K562 (cell line): ENCODE measurements at regions not wholly inside any gene's neighbourhood (a gene's known extent, or its start where the extent isn't known, plus 50 kb on each side); places are given as distances from the start of the nearest gene placed in this dataset.
A peak's percentile ranks its signal among the peaks of the same experiment; 100 is the strongest.

ENCODE experiments used
- ATAC-seq: fragments of 200-7000 bp; cut with Tn5 transposase; 3 replicates; pipeline ENCODE4 v1.9.1; 2020; ENCODE audit warnings: moderate library complexity
- BruUV-seq: library from RNA; stranded (reverse); fragments of 400-500 nt; replicated peaks from 2 replicates; lab custom pipeline; 2021; lab: Mats Ljungman, UMichigan
- CTCF ChIA-PET: fragments of 300-600 bp; formaldehyde crosslinking; extraction: SDS; loops from one replicate; lab custom pipeline; 2021; ENCODE audit warnings: low intra/inter-chr PET ratio; lab: Yijun Ruan, JAX
- POLR2A ChIA-PET: fragments of 300-600, 350-650 bp; sonication (Branson Sonifier 250); formaldehyde crosslinking; extraction: SDS; loops from one replicate; lab custom pipeline; 2021; ENCODE audit warnings: antibody characterized with exemption, inconsistent platforms; lab: Yijun Ruan, JAX
- DNase-seq, 4 experiments: peaks; one replicate each; pipeline versions ENCODE4 v3.0.0 to v3.0.0-alpha.2; 2011 to 2018; ENCODE audit warnings: low spot score in 3 of 4, mixed read lengths in 3 of 4; ENCODE audit errors: extremely low read depth in 1 of 4
- FAIRE-seq: peaks from 2 replicates; lab custom pipeline; 2011; peaks lifted over from hg19 to GRCh38; lab: Jason Lieb, UNC
- H2AFZ ChIP-seq: 2 replicates; pipeline ENCODE4 v1.6.0; 2011; ENCODE audit warnings: low read depth, low read length, control low read depth, inconsistent platforms
- H3K27ac ChIP-seq: fragments of 200-600 bp; 3 replicates; pipeline ENCODE4 v1.8.0; 2011; ENCODE audit warnings: low read depth, mild to moderate bottlenecking, control low read depth, inconsistent platforms, low read length, moderate library complexity, mixed read lengths; ENCODE audit errors: extremely low read depth
- H3K27me3 ChIP-seq, 2 experiments: fragments of 300-600 bp in 1 of 2; 2 replicates in 1 of 2; 3 replicates in 1 of 2; pipeline versions ENCODE4 v1.6.0 to v1.8.0; 2011; ENCODE audit warnings: inconsistent platforms in 2 of 2, low read length in 2 of 2, mild to moderate bottlenecking in 1 of 2, mixed read lengths in 1 of 2, moderate library complexity in 1 of 2; ENCODE audit not compliant: control insufficient read depth in 2 of 2, insufficient read depth in 2 of 2
- H3K36me3 ChIP-seq: fragments of 300-600 bp; 3 replicates; pipeline ENCODE4 v1.8.0; 2011; ENCODE audit warnings: mild to moderate bottlenecking, low read length, inconsistent platforms; ENCODE audit not compliant: control insufficient read depth, insufficient read depth
- H3K4me1 ChIP-seq, 2 experiments: fragments of 200-600 bp in 1 of 2; replicated peaks in 1 of 2; 2 replicates in 1 of 2; 3 replicates in 1 of 2; pipeline versions ENCODE4 v1.5.1 to v1.8.0; 2011; ENCODE audit warnings: inconsistent platforms in 2 of 2, low read length in 2 of 2, mild to moderate bottlenecking in 1 of 2, mixed read lengths in 1 of 2, moderate library complexity in 1 of 2; ENCODE audit not compliant: control insufficient read depth in 2 of 2, insufficient read depth in 2 of 2
- H3K4me2 ChIP-seq: 2 replicates; pipeline ENCODE4 v1.6.1; 2011; ENCODE audit warnings: low read length, control low read depth, inconsistent platforms, mixed read lengths; ENCODE audit not compliant: insufficient read depth
- H3K4me3 ChIP-seq: fragments of 200-600 bp; sonication (generic), shearing (Covaris generic); 2 replicates; pipeline ENCODE4 v1.5.1; 2016; ENCODE audit warnings: control low read depth, inconsistent platforms
- H3K79me2 ChIP-seq: fragments of 200-600 bp; 3 replicates; pipeline ENCODE4 v1.8.0; 2011; ENCODE audit warnings: low read length, inconsistent platforms; ENCODE audit not compliant: control insufficient read depth, insufficient read depth
- H3K9ac ChIP-seq, 2 experiments: 2 replicates each; pipeline versions ENCODE4 v1.6.0 to v1.6.1; 2011; ENCODE audit warnings: low read depth in 2 of 2, low read length in 2 of 2, control low read depth in 1 of 2, inconsistent platforms in 1 of 2, mild to moderate bottlenecking in 1 of 2, mixed read lengths in 1 of 2; ENCODE audit not compliant: insufficient read depth in 1 of 2
- H3K9me1 ChIP-seq: one replicate; pipeline ENCODE4 v1.6.0; 2011; ENCODE audit warnings: inconsistent platforms, mild to moderate bottlenecking, low read length, moderate library complexity; ENCODE audit not compliant: control insufficient read depth, insufficient read depth
- H3K9me3 ChIP-seq: replicated peaks from 2 replicates; pipeline ENCODE4 v1.5.1; 2011; ENCODE audit warnings: low read depth, low read length, inconsistent platforms; ENCODE audit not compliant: control insufficient read depth, insufficient read depth
- H4K20me1 ChIP-seq: replicated peaks from 2 replicates; pipeline ENCODE4 v1.6.1; 2011; ENCODE audit warnings: low read length, inconsistent platforms, mixed read lengths; ENCODE audit not compliant: control insufficient read depth, insufficient read depth
- CCAR2 ChIP-seq: fragments of 200-400 bp; formaldehyde crosslinking; IDR thresholded peaks from 2 replicates; pipeline ENCODE4 v1.6.1; 2017; ENCODE audit warnings: mild to moderate bottlenecking, low read depth, low read length
- CTCF ChIP-seq, 3 experiments: IDR thresholded peaks in 2 of 3; conservative IDR thresholded peaks in 1 of 3; 2 replicates each; pipeline ENCODE4 v1.5.1; 2011 to 2012; ENCODE audit warnings: low read length in 3 of 3, mild to moderate bottlenecking in 3 of 3, control low read depth in 2 of 3, improper control_type of control experiment in 1 of 3, inconsistent platforms in 1 of 3, low read depth in 1 of 3, mixed read lengths in 1 of 3, moderate library complexity in 1 of 3; ENCODE audit not compliant: insufficient read depth in 2 of 3
- FOXJ3 ChIP-seq: sonication (generic); formaldehyde crosslinking; IDR thresholded peaks from 2 replicates; pipeline ENCODE4 v1.4.0; 2020; ENCODE audit warnings: mild to moderate bottlenecking, missing genetic modification reagents
- MYC ChIP-seq, 2 experiments: fragments of 250-450 bp in 1 of 2; sonication (Bioruptor Pico) in 1 of 2; IDR thresholded peaks; 2 replicates each; pipeline versions ENCODE4 v1.5.1 to v1.6.1; 2012 to 2021; ENCODE audit warnings: low read depth in 2 of 2, borderline replicate concordance in 1 of 2, improper control_type of control experiment in 1 of 2, low read length in 1 of 2, mild to moderate bottlenecking in 1 of 2, moderate library complexity in 1 of 2
- NCOA1 ChIP-seq: fragments of 450-650 bp; IDR thresholded peaks from 2 replicates; pipeline ENCODE4 v1.6.1; 2016; ENCODE audit warnings: low read depth
- NCOA2 ChIP-seq, 2 experiments: fragments of 450-650 bp; IDR thresholded peaks; 2 replicates each; pipeline ENCODE4 v1.6.1; 2018; ENCODE audit warnings: mild to moderate bottlenecking in 2 of 2, moderate library complexity in 1 of 2; ENCODE audit not compliant: partially characterized antibody in 2 of 2
- NR3C1 ChIP-seq: sonication (generic); formaldehyde crosslinking; IDR thresholded peaks from 2 replicates; pipeline ENCODE4 v1.8.1; 2022; ENCODE audit warnings: missing genetic modification reagents
- RBM25 ChIP-seq: fragments of 200-400 bp; formaldehyde crosslinking; IDR thresholded peaks from 2 replicates; pipeline ENCODE4 v1.6.1; 2018; ENCODE audit warnings: low read length, low read depth, moderate library complexity; ENCODE audit not compliant: severe bottlenecking
- WGBS: fragments of 100-300 bp; shearing (Covaris generic); methylation state at CpG from one replicate; pipeline ENCODE4 v1.1.6; 2016; ENCODE audit warnings: low coverage, mixed read lengths; ENCODE audit not compliant: insufficient coverage; ENCODE audit errors: missing lambda C conversion rate; 5-methylcytosine and 5-hydroxymethylcytosine counted together
- in situ Hi-C: fragments of 300-500 bp; cut with MboI; formaldehyde crosslinking; loops from 4 replicates; pipeline ENCODE4 v1.15.0; 2018; ENCODE audit warnings: inconsistent platforms, mixed read lengths
- intact Hi-C: fragments of 100-400 bp; cut with micrococcal nuclease; formaldehyde crosslinking; loops from 2 replicates; pipeline ENCODE4 v1.14.2; 2022

GRCh38 chr1:37306871-37307270 is 167.5 kb upstream of the ZC3H12A start (continued):
- TF ChIP-seq FOXJ3 (CRISPR knock-in tag) (no peak), NCOA1 (no peak), NR3C1 (no peak), MYC (IDR thresholded peaks at IDR 0.05; ENCODE audit: low read depth, low read length) (no peak), MYC (CRISPR knock-in tag; IDR thresholded peaks at IDR 0.05; ENCODE audit: borderline replicate concordance, low read depth) (no peak), RBM25 (no peak), NCOA2 (IDR thresholded peaks at IDR 0.05; ENCODE audit: partially characterized antibody in 2 of 2) (no peak)

GRCh38 chr1:37308031-37308960 is 166.1 kb upstream of the ZC3H12A start:
- under 1% methylated on average over 25 of the region's 25 CpGs for WGBS
- CTCF ChIA-PET = no interaction called here
- Histone ChIP-seq H2AFZ (no peak overlapping the region), H3K27me3 (peaks cover 16 to 47% of the 10 kb centered on the region in 2 experiments; a peak in 4 of 5 replicates), H3K9me3 (no peaks in the 10 kb centered on the region), H3K36me3 (no peaks in the 10 kb centered on the region), H3K79me2 (no peaks in the 10 kb centered on the region), H4K20me1 (peaks cover 6% of the 10 kb centered on the region), H3K4me2 (no peak overlapping the region), H3K9me1 (peaks cover 3% of the 10 kb centered on the region), H3K4me1 (no peaks in the 10 kb centered on the region), H3K9ac (no peak overlapping the region), H3K27ac (no peak overlapping the region), H3K4me3 (no peak overlapping the region)
- POLR2A ChIA-PET = interaction anchor here (0.6 to 1.2 kb wide), 2 partner anchors 10 to 1626 kb away, joined by 3 read pairs; no protein-coding TSS in a partner anchor
- in situ Hi-C loops (no loop called here), intact Hi-C loops (no loop called here)
- ATAC-seq (peak; percentile 42; the same call in 2 of the 3 replicates), FAIRE-seq (peak; percentile 11), DNase-seq (peak in 2 of 4 experiments; percentile 25)
- TF ChIP-seq CTCF (IDR thresholded peaks at IDR 0.05 in 2 of 3, conservative IDR thresholded peaks at IDR 0.05 in 1 of 3; ENCODE audit: insufficient read depth in 2 of 3, low read depth in 1 of 3, low read length in 3 of 3) = 0 out of 6 replicates have a peak, but pooled peaks of 1 of the 3 experiments have one; percentile 29
- no peak for TF ChIP-seq CCAR2
- no TSS peak for BruUV-seq
